Hepatocyte (in vitro differentiated cells): ENCODE measurements at regions not wholly inside any gene's neighbourhood (a gene's known extent, or its start where the extent isn't known, plus 50 kb on each side); places are given as distances from the start of the nearest gene placed in this dataset.

ENCODE experiments used
- DNase-seq: peaks from one replicate; pipeline ENCODE4 v3.0.0-alpha.2; 2016; ENCODE audit warnings: low spot score
- H2AFZ ChIP-seq: fragments of 200-600 bp; sonication (generic); 2 replicates; pipeline ENCODE4 v1.6.0; 2016; ENCODE audit warnings: antibody characterized with exemption, mild to moderate bottlenecking
- H3K27ac ChIP-seq: fragments of 200-600 bp; sonication (generic); 2 replicates; pipeline ENCODE4 v1.5.1; 2016; ENCODE audit warnings: mild to moderate bottlenecking
- H3K27me3 ChIP-seq: fragments of 200-600 bp; sonication (generic); 2 replicates; pipeline ENCODE4 v1.6.1; 2016
- H3K36me3 ChIP-seq: fragments of 200-600 bp; sonication (generic); replicated peaks from 2 replicates; pipeline ENCODE4 v1.5.1; 2016; ENCODE audit warnings: low read depth; ENCODE audit not compliant: insufficient read depth
- H3K4me1 ChIP-seq: fragments of 200-600 bp; sonication (generic); 2 replicates; pipeline ENCODE4 v1.5.1; 2016; ENCODE audit warnings: mild to moderate bottlenecking, moderate library complexity; ENCODE audit not compliant: insufficient read depth
- H3K4me2 ChIP-seq: fragments of 200-600 bp; sonication (generic); 2 replicates; pipeline ENCODE4 v1.6.0; 2016
- H3K4me3 ChIP-seq: fragments of 200-600 bp; sonication (generic); 2 replicates; pipeline ENCODE4 v1.5.1; 2016; ENCODE audit warnings: mild to moderate bottlenecking
- H3K79me2 ChIP-seq: fragments of 200-600 bp; sonication (generic); 2 replicates; pipeline ENCODE4 v1.6.0; 2017; ENCODE audit warnings: mild to moderate bottlenecking
- H3K9me2 ChIP-seq: fragments of 200-600 bp; sonication (generic); replicated peaks from 2 replicates; pipeline ENCODE4 v1.6.0; 2017; ENCODE audit warnings: mild to moderate bottlenecking; ENCODE audit not compliant: insufficient read depth
- H3K9me3 ChIP-seq: fragments of 200-600 bp; sonication (generic); 2 replicates; pipeline ENCODE4 v1.5.1; 2016; ENCODE audit warnings: low read depth, mild to moderate bottlenecking
- H4K20me1 ChIP-seq: fragments of 200-600 bp; sonication (generic); 2 replicates; pipeline ENCODE4 v1.6.0; 2016; ENCODE audit warnings: mild to moderate bottlenecking; ENCODE audit not compliant: insufficient read depth, poor library complexity, severe bottlenecking
- CTCF ChIP-seq: fragments of 200-600 bp; sonication (generic); IDR thresholded peaks from 2 replicates; pipeline ENCODE4 v1.5.1; 2016; ENCODE audit warnings: antibody characterized with exemption, mild to moderate bottlenecking; ENCODE audit not compliant: poor library complexity
- EZH2 ChIP-seq: fragments of 200-600 bp; sonication (generic); IDR thresholded peaks from 2 replicates; pipeline ENCODE4 v1.6.1; 2016; ENCODE audit warnings: antibody characterized with exemption, mild to moderate bottlenecking, borderline replicate concordance
- EZH2phosphoT487 ChIP-seq: fragments of 200-600 bp; sonication (generic); IDR thresholded peaks from one replicate; pipeline ENCODE4 v1.6.1; 2018; ENCODE audit warnings: antibody characterized with exemption, mild to moderate bottlenecking, low read depth, moderate library complexity; ENCODE audit not compliant: unreplicated experiment, severe bottlenecking
- WGBS: methylation state at CpG from one replicate; pipeline ENCODE4 v1.1.6; 2016; ENCODE audit warnings: low lambda C conversion rate; ENCODE audit errors: missing lambda C conversion rate; 5-methylcytosine and 5-hydroxymethylcytosine counted together

- Histone ChIP-seq H3K4me2 (no peak overlapping the region), H3K4me3 (no peak overlapping the region), H3K27ac (no peak overlapping the region), H3K4me1 (no peaks in the 10 kb centered on the region), H3K79me2 (no peaks in the 10 kb centered on the region), H2AFZ (no peak overlapping the region), H3K9me3 (no peaks in the 10 kb centered on the region), H3K27me3 (no peaks in the 10 kb centered on the region), H3K9me2 (no peaks in the 10 kb centered on the region), H4K20me1 (no peaks in the 10 kb centered on the region), H3K36me3 (no peaks in the 10 kb centered on the region)
- DNase-seq: no peak
- no peak for TF ChIP-seq CTCF
- TF ChIP-seq EZH2phosphoT487: no peak
- TF ChIP-seq EZH2: no peak
- WGBS: 90% methylated on average over 1 of the region's 1 CpG
Measured at GRCh38 chr3:87895983-87896382, 162.8 kb downstream of the CGGBP1 start.

- no peak for TF ChIP-seq EZH2phosphoT487
- no peak for TF ChIP-seq CTCF
- H4K20me1 ChIP-seq: no peaks in the 10 kb centered on the region
- no peak overlapping the region for H3K4me2 ChIP-seq
- DNase-seq: no peak
- H3K9me3 ChIP-seq: no peaks in the 10 kb centered on the region
- H3K27me3 ChIP-seq: no peaks in the 10 kb centered on the region
- 82% methylated on average over 1 of the region's 1 CpG for WGBS
- no peaks in the 10 kb centered on the region for H3K4me1 ChIP-seq
- H3K79me2 ChIP-seq: no peaks in the 10 kb centered on the region
- no peak overlapping the region for H2AFZ ChIP-seq
- H3K36me3 ChIP-seq: no peaks in the 10 kb centered on the region
- no peaks in the 10 kb centered on the region for H3K9me2 ChIP-seq
- H3K4me3 ChIP-seq: no peak overlapping the region
- H3K27ac ChIP-seq: no peak overlapping the region
Measured at GRCh38 chr3:87873136-87873535, 185.7 kb downstream of the CGGBP1 start.

GRCh38 chr3:87867001-87867400 is 191.8 kb downstream of the CGGBP1 start:
- Histone ChIP-seq H3K27me3 (no peaks in the 10 kb centered on the region), H3K79me2 (no peaks in the 10 kb centered on the region), H3K9me2 (no peaks in the 10 kb centered on the region), H3K9me3 (no peaks in the 10 kb centered on the region), H2AFZ (no peak overlapping the region), H3K36me3 (no peaks in the 10 kb centered on the region), H3K4me1 (no peaks in the 10 kb centered on the region), H3K27ac (no peak overlapping the region), H3K4me2 (no peak overlapping the region), H3K4me3 (no peak overlapping the region), H4K20me1 (no peaks in the 10 kb centered on the region)
- DNase-seq: no peak
- 66% methylated on average over 2 of the region's 2 CpGs for WGBS
- TF ChIP-seq CTCF: no peak
- TF ChIP-seq EZH2: no peak
- TF ChIP-seq EZH2phosphoT487: no peak

- no peak for DNase-seq
- Histone ChIP-seq H3K9me2 (no peaks in the 10 kb centered on the region), H3K27ac (no peak overlapping the region), H3K4me2 (no peak overlapping the region), H3K4me1 (no peaks in the 10 kb centered on the region), H4K20me1 (no peaks in the 10 kb centered on the region), H3K79me2 (no peaks in the 10 kb centered on the region), H3K4me3 (no peak overlapping the region), H2AFZ (no peak overlapping the region), H3K36me3 (no peaks in the 10 kb centered on the region), H3K27me3 (no peaks in the 10 kb centered on the region), H3K9me3 (no peaks in the 10 kb centered on the region)
- 76% methylated on average over 1 of the region's 1 CpG for WGBS
- no peak for TF ChIP-seq CTCF
- no peak for TF ChIP-seq EZH2
- no peak for TF ChIP-seq EZH2phosphoT487
Measured at GRCh38 chr3:87856126-87856525, 202.7 kb downstream of the CGGBP1 start.
